Keratinocyte (primary cell): ENCODE measurements at regions not wholly inside any gene's neighbourhood (a gene's known extent, or its start where the extent isn't known, plus 50 kb on each side); places are given as distances from the start of the nearest gene placed in this dataset.

Experiments used
- DNase-seq: peaks from one replicate; pipeline ENCODE4 v3.0.0-alpha.2; 2011; ENCODE audit warnings: low read depth, missing footprints, low spot score
- FAIRE-seq: peaks from 2 replicates; lab custom pipeline; 2011; peaks lifted over from hg19 to GRCh38; lab: Jason Lieb, UNC
- H2AFZ ChIP-seq: 2 replicates; pipeline ENCODE4 v1.6.0; 2012; ENCODE audit warnings: low read length, control low read depth, inconsistent platforms; ENCODE audit not compliant: control insufficient read depth
- H3K27ac ChIP-seq: 2 replicates; pipeline ENCODE4 v1.5.1; 2011; ENCODE audit warnings: low read length; ENCODE audit not compliant: control insufficient read depth, insufficient read depth
- H3K27me3 ChIP-seq: 3 replicates; pipeline ENCODE4 v1.6.0; 2011; ENCODE audit warnings: low read length; ENCODE audit not compliant: control insufficient read depth, insufficient read depth; ENCODE audit errors: extremely low read depth
- H3K36me3 ChIP-seq, 2 experiments: 2 replicates in 1 of 2; 3 replicates in 1 of 2; pipeline ENCODE4 v1.5.1; 2011; ENCODE audit warnings: low read length in 2 of 2, mild to moderate bottlenecking in 1 of 2; ENCODE audit not compliant: control insufficient read depth in 2 of 2, insufficient read depth in 2 of 2; ENCODE audit errors: extremely low read depth in 1 of 2
- H3K4me1 ChIP-seq: 3 replicates; pipeline ENCODE4 v1.5.1; 2011; ENCODE audit warnings: low read length; ENCODE audit not compliant: control insufficient read depth, insufficient read depth; ENCODE audit errors: extremely low read depth
- H3K4me2 ChIP-seq: 3 replicates; pipeline ENCODE4 v1.6.0; 2011; ENCODE audit warnings: low read depth, low read length; ENCODE audit not compliant: control insufficient read depth, insufficient read depth; ENCODE audit errors: extremely low read depth
- H3K4me3 ChIP-seq, 3 experiments: fragments of 200-600 bp in 1 of 3; sonication (generic) in 1 of 3; 2 replicates in 2 of 3; 3 replicates in 1 of 3; pipeline ENCODE4 v1.5.1; 2011 to 2016; ENCODE audit warnings: low read length in 3 of 3, mild to moderate bottlenecking in 3 of 3, control low read depth in 2 of 3, inconsistent platforms in 1 of 3, low read depth in 1 of 3, mixed read lengths in 1 of 3, mixed run types in 1 of 3, moderate library complexity in 1 of 3; ENCODE audit not compliant: control insufficient read depth in 2 of 3, insufficient read depth in 2 of 3; ENCODE audit errors: extremely low read depth in 1 of 3
- H3K79me2 ChIP-seq: 2 replicates; pipeline ENCODE4 v1.6.0; 2012; ENCODE audit warnings: low read length; ENCODE audit not compliant: control insufficient read depth, insufficient read depth
- H3K9ac ChIP-seq: 3 replicates; pipeline ENCODE4 v1.6.0; 2011; ENCODE audit warnings: low read length; ENCODE audit not compliant: control insufficient read depth, insufficient read depth; ENCODE audit errors: extremely low read depth
- H3K9me1 ChIP-seq: 3 replicates; pipeline ENCODE4 v1.6.0; 2011; ENCODE audit warnings: low read length; ENCODE audit not compliant: control insufficient read depth, insufficient read depth; ENCODE audit errors: extremely low read depth
- H3K9me3 ChIP-seq: 2 replicates; pipeline ENCODE4 v1.5.1; 2012; ENCODE audit warnings: low read depth, low read length; ENCODE audit not compliant: control insufficient read depth
- H4K20me1 ChIP-seq: 3 replicates; pipeline ENCODE4 v1.6.0; 2011; ENCODE audit warnings: low read length; ENCODE audit not compliant: control insufficient read depth, insufficient read depth; ENCODE audit errors: extremely low read depth
- CTCF ChIP-seq, 3 experiments: IDR thresholded peaks in 1 of 3; conservative IDR thresholded peaks in 1 of 3; optimal IDR thresholded peaks in 1 of 3; 2 replicates in 2 of 3; 3 replicates in 1 of 3; pipeline versions ENCODE3 to v1.5.1; 2011; ENCODE audit warnings: low read length in 3 of 3, mild to moderate bottlenecking in 3 of 3, moderate library complexity in 2 of 3, control low read depth in 1 of 3, inconsistent platforms in 1 of 3; ENCODE audit not compliant: insufficient read depth in 2 of 3; ENCODE audit errors: extremely low read depth in 1 of 3
- EZH2 ChIP-seq: IDR thresholded peaks from one replicate; pipeline ENCODE4 v1.6.1; 2012; ENCODE audit warnings: inconsistent platforms, mild to moderate bottlenecking, low read length, moderate library complexity
- dilution Hi-C: fragments of 300-500 bp; cut with MboI; formaldehyde crosslinking; loops from one replicate; pipeline ENCODE4 v1.7.0; 2020; ENCODE audit warnings: low sequenced_read_pairs; ENCODE audit not compliant: extremely low pct_ligation_motif_present

DNA sequence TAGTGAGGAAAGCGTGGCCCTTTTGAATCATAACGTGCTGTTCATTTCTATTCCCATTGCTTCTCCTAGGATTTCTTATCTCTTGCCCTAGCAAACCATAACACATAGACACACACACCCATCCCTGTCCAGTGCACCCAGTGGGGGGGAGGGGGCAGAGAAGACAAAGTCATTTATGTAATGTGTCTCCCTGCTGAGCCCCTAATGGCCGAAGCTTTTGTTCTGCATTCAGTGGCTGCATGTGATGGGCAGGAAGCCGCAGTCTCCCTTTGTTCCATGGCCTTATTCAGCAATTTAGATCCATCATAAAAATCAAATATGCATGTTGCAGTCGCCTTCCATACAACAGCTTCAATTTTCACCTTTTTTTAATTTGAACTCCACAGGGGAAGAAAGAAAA is 325.4 kb downstream of the ZFHX3 start:
- dilution Hi-C loops: no loop called here
- DNase-seq (no peak), FAIRE-seq (no peak)
- H4K20me1 ChIP-seq: no peaks in the 10 kb centered on the region
- no peaks in the 10 kb centered on the region for H3K9me3 ChIP-seq
- no peak overlapping the region for H2AFZ ChIP-seq
- H3K9me1 ChIP-seq: no peaks in the 10 kb centered on the region
- no peak overlapping the region for H3K4me2 ChIP-seq
- H3K9ac ChIP-seq: no peak overlapping the region
- no peak overlapping the region for H3K27ac ChIP-seq
- no peaks in the 10 kb centered on the region for H3K27me3 ChIP-seq
- no peak overlapping the region for H3K4me3 ChIP-seq
- TF ChIP-seq EZH2 (no peak), CTCF (optimal IDR thresholded peaks at IDR 0.05 in 1 of 3, IDR thresholded peaks at IDR 0.05 in 1 of 3, conservative IDR thresholded peaks at IDR 0.05 in 1 of 3; ENCODE audit: extremely low read depth in 1 of 3, insufficient read depth in 2 of 3, low read length in 3 of 3) (no peak)
- no peaks in the 10 kb centered on the region for H3K4me1 ChIP-seq
- no peaks in the 10 kb centered on the region for H3K36me3 ChIP-seq
- H3K79me2 ChIP-seq: no peaks in the 10 kb centered on the region

DNA sequence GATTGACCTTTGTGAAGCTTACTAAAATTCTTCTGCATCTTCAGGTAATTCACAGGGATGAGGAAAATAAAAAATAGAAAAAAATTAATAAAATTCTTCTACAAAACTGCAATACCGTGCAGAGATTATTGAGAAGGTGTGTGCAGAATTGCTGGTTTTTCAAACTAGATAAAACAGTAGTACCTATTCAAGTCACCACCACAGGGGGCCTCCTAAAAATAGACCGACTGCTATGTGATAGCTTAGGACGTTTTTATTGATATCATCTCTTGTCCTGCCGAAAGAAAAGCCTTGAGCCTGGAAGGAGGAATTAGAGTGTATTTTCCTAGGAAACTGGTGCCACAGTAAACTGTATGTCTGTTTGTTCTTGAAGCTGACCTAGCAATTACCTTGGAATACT is 325.9 kb downstream of the ZFHX3 start:
- dilution Hi-C loops: no loop called here
- H3K4me2 ChIP-seq: no peak overlapping the region
- TF ChIP-seq CTCF (optimal IDR thresholded peaks at IDR 0.05 in 1 of 3, IDR thresholded peaks at IDR 0.05 in 1 of 3, conservative IDR thresholded peaks at IDR 0.05 in 1 of 3; ENCODE audit: extremely low read depth in 1 of 3, insufficient read depth in 2 of 3, low read length in 3 of 3) (no peak), EZH2 (no peak)
- no peak for FAIRE-seq
- no peaks in the 10 kb centered on the region for H3K79me2 ChIP-seq
- no peak for DNase-seq
- H2AFZ ChIP-seq: no peak overlapping the region
- H3K4me1 ChIP-seq: no peaks in the 10 kb centered on the region
- H3K27ac ChIP-seq: no peak overlapping the region
- no peaks in the 10 kb centered on the region for H3K9me3 ChIP-seq
- H3K4me3 ChIP-seq: no peak overlapping the region
- no peaks in the 10 kb centered on the region for H3K36me3 ChIP-seq
- no peaks in the 10 kb centered on the region for H3K27me3 ChIP-seq
- no peaks in the 10 kb centered on the region for H4K20me1 ChIP-seq
- H3K9ac ChIP-seq: no peak overlapping the region
- no peaks in the 10 kb centered on the region for H3K9me1 ChIP-seq
